Eye (tissue), 1 donor: ENCODE measurements at regions not wholly inside any gene's neighbourhood (a gene's known extent, or its start where the extent isn't known, plus 50 kb on each side); places are given as distances from the start of the nearest gene placed in this dataset.

Source experiments
- DNase-seq: peaks from one replicate; pipeline ENCODE4 v3.0.0-alpha.2; 2015

GRCh38 chr22:19663821-19664355 is 50.4 kb upstream of the SEPTIN5 start:
- peak; percentile 83 for DNase-seq

- DNase-seq: peak; percentile 35
Measured at GRCh38 chr22:19664406-19664805, 49.9 kb upstream of the SEPTIN5 start.
